D721Med (cell line): ENCODE measurements at regions not wholly inside any gene's neighbourhood (a gene's known extent, or its start where the extent isn't known, plus 50 kb on each side); places are given as distances from the start of the nearest gene placed in this dataset.

Experiments
- DNase-seq: peaks from one replicate; pipeline ENCODE4 v3.0.0; 2011; ENCODE audit warnings: low spot score; ENCODE audit not compliant: insufficient read length
- FAIRE-seq: peaks from 2 replicates; lab custom pipeline; 2011; peaks lifted over from hg19 to GRCh38; lab: Jason Lieb, UNC
- TF ChIP-seq, protein P1 (sequence below): IDR thresholded peaks from 2 replicates; pipeline ENCODE4 v1.5.1; 2012; ENCODE audit warnings: mild to moderate bottlenecking, control low read depth; ENCODE audit not compliant: insufficient read depth; ENCODE audit errors: missing control alignments

DNA sequence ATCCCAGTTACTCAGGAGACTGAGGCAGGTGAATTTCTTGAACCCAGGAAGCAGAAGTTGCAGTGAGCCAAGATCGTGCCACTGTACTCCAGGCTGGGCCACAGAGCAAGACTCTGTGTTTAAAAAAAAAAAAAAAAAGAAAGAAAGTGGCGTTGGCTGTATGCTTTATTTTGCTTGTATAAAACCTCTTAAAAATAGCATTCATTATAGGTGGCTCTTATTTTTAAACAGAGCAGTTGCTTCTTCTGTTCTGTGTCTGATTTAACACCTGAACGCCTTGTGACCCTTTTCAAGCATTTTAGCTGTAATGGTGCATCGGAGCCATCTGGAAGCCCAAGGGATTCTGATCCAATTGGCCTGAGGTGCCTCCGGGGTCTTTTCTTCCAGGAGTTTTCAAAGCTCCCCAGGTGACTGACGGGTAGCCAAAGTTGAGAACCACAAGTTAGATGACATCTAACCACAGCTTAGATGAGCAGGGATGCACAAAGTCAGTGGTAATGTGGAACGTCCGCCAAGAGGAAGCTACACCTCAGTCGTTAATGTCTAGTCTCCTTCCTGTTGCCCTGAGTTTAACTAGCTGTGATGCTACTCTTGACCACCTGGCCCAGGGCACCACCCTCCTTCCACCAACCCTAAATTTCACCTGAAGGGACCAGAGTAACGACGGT, 274.6 kb upstream of the KLF6 start:
- no peak for DNase-seq
- no peak for FAIRE-seq
- TF ChIP-seq, protein P1, sequence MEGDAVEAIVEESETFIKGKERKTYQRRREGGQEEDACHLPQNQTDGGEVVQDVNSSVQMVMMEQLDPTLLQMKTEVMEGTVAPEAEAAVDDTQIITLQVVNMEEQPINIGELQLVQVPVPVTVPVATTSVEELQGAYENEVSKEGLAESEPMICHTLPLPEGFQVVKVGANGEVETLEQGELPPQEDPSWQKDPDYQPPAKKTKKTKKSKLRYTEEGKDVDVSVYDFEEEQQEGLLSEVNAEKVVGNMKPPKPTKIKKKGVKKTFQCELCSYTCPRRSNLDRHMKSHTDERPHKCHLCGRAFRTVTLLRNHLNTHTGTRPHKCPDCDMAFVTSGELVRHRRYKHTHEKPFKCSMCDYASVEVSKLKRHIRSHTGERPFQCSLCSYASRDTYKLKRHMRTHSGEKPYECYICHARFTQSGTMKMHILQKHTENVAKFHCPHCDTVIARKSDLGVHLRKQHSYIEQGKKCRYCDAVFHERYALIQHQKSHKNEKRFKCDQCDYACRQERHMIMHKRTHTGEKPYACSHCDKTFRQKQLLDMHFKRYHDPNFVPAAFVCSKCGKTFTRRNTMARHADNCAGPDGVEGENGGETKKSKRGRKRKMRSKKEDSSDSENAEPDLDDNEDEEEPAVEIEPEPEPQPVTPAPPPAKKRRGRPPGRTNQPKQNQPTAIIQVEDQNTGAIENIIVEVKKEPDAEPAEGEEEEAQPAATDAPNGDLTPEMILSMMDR, result no peak

DNA sequence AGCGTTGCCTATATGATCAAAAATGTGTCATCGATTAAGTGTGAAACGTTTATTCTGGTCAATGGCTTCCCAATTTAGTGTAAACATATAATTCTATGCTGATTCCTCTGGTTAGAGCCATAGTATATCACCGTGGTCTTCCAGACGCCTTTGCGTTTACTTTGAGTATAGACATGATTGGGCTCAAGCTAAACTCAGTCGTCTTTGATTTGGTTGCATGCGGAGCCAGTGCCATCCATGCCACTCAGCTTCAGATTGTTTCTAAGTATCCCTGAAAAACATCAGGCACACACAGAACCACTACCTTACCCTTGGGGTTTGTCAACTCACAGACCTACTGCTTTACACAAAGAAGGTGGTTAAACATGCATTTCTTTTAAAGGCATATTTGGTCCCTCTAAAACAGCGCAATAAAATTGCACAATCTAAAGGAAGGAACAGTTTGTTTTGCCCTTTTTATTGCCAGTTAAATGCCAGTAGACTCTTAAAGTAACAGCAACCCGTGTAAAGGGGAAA, 273.6 kb upstream of the KLF6 start:
- TF ChIP-seq, protein P1, result no peak
- no peak for DNase-seq
- no peak for FAIRE-seq

DNA sequence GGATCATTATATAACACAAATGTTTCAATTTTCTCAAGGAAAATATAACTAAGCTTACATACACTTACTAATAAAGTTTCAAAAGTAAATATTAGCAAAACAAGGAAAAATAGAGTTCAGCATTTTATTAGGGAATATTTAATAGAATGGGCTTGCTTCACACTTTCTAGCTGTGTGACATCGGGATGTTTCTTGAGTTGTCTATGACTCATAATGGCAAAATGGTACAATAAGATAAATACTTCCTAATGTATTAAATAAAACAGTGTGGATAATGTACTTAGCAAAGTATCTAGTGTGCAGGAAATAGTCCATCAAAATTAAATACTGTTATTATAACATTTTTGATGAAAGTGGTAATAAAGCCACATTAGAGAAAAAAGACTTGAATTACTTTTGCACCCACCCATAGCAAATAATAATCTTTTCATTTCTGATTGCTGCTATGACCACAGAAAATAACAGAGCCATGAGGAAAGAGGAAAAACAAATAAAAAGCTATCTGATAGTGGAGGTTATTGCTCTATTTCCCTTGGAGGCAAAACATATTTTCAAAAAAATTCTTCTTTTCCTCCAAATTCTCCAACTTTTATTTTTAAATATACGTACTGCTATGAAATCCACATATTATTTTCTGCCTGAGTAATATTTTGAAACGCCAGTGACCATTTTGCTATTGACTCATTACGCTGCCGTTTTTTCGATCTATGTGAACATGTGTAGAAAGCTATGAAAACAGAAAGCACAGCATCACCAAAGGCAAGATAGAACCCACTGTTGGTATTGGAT, 272.9 kb upstream of the KLF6 start:
- TF ChIP-seq, protein P1, result no peak
- DNase-seq, result no peak
- FAIRE-seq, result no peak

DNA sequence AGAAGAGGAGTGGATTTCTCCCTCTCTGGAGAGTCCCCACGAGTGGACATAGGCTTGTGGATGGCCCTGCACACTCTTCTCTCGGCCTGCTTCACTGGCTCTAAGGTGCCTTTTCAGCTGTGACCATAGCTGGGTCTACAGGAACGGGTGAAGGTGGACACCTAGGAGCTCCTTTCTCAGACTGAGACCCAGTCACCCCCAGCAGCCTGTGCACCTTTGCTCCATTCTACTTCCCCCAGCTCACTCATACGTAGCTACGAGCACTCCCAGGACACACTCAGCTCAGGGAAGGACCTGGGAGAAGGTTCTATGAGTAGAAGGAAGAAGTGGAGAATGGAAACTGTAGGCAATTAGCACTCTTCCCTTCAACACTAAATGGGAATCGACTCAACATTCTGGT, 272.0 kb upstream of the KLF6 start:
- DNase-seq (no peak), FAIRE-seq (no peak)
- TF ChIP-seq, protein P1, result no peak

DNA sequence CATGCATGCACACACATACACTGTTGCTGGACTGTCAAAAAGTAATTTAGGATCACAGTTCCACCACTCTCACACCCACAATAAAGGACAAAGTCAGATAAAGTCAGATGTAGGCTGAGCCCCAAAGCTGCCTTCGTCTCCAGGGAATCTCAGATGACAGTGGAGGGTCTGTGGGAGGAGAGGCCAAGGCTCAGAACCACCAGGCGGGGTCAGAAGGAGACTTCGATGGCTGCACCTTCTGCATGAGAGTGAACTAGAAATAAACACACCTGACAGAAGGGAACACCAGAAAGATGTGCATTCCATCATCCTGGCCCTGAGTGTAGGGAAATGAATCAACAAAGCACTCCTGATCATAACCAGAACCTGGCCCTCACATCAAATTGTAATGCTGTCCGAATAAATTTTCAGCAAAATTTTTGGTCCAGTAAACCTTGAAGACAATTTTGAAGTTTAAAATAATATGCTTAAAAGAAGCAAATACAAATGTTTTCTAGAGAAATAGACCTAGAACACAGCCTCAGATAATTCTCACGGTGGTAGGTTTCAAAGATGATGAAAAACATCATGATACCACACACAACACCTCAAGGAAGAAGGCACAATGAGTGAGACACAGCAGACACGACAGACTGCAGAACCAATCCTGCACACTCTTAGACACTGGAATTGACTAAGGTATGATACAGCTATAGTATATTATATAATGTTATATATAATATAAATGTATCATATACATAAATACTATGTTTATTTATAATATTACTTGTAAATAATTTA, 269.8 kb upstream of the KLF6 start:
- FAIRE-seq, result no peak
- TF ChIP-seq, protein P1, result no peak
- no peak for DNase-seq

DNA sequence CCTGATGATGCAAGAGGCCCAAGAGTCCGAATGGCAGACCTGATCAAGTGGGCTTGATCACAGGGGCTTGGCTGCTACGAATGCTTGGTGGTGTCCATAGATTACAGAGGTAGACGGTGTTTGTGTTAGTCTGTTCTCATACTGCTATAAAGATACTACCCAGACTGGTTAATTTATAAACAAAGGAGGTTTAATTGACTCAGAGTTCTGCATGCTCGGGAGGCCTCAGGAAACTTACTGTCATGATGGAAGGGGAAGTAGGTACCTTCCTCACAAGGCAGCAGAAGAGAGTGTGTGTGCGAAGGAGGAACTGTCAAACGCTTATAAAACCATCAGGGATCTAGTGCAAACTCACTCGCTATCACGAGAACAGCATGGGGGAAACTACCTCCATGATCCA, 268.9 kb upstream of the KLF6 start:
- no peak for FAIRE-seq
- TF ChIP-seq, protein P1, result no peak
- no peak for DNase-seq
